ENCODE measurements at regions not wholly inside any gene's neighbourhood (a gene's known extent, or its start where the extent isn't known, plus 50 kb on each side); places are given as distances from the start of the nearest gene placed in this dataset.

GRCh38 chr5:23648656-23649055, 141.2 kb downstream of the PRDM9 start:
- CTCF ChIA-PET, result no interaction called here
- no peak for DNase-seq
- POLR2A ChIA-PET, result no interaction called here
- Mint-ChIP-seq H3K27me3 (no peaks in the 10 kb centered on the region), H3K27ac (no peak overlapping the region), H3K4me3 (no peak overlapping the region), H3K36me3 (no peaks in the 10 kb centered on the region), H3K4me1 (ENCODE audit: low read depth) (no peaks in the 10 kb centered on the region), H3K9me3 (peaks cover 17% of the 10 kb centered on the region)
- intact Hi-C loops (cut with micrococcal nuclease), result no loop called here

- POLR2A ChIA-PET, result no interaction called here
- H3K36me3 Mint-ChIP-seq, result no peaks in the 10 kb centered on the region
- CTCF ChIA-PET, result no interaction called here
- DNase-seq, result no peak
- H3K4me1 Mint-ChIP-seq (ENCODE audit: low read depth), result no peaks in the 10 kb centered on the region
- H3K27me3 Mint-ChIP-seq, result no peaks in the 10 kb centered on the region
- no peak overlapping the region for H3K4me3 Mint-ChIP-seq
- peaks cover 17% of the 10 kb centered on the region for H3K9me3 Mint-ChIP-seq
- H3K27ac Mint-ChIP-seq, result no peak overlapping the region
- intact Hi-C loops (cut with micrococcal nuclease), result no loop called here
Observed at GRCh38 chr5:23649594-23649993, 142.2 kb downstream of the PRDM9 start.

DNA sequence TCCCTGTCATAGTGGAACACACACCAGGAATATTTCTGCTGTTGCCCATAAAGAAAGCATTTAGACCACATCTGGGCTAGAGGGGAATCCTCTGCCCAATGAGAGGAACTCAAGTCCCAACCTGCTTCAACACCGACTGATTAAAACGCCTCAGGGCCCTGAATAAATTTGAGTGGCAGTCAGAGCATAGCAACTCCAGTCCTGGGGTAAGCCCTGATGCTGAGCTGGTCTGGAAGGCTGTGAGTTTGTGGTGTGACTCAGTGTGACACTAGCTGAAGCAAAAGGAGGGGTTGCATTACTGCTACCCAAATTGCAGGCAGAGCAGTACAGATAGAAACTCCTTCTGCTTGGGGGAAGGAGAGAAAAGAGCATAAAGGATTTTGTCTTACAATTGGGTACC, 148.3 kb downstream of the PRDM9 start:
- Mint-ChIP-seq H3K27ac (no peak overlapping the region), H3K4me1 (ENCODE audit: low read depth) (no peaks in the 10 kb centered on the region), H3K27me3 (no peaks in the 10 kb centered on the region), H3K36me3 (no peaks in the 10 kb centered on the region), H3K4me3 (no peak overlapping the region), H3K9me3 (peaks cover 13% of the 10 kb centered on the region)
- POLR2A ChIA-PET, result no interaction called here
- no peak for DNase-seq
- CTCF ChIA-PET, result no interaction called here
- intact Hi-C loops (cut with micrococcal nuclease), result no loop called here

- Mint-ChIP-seq H3K4me3 (no peak overlapping the region), H3K36me3 (no peaks in the 10 kb centered on the region), H3K9me3 (peaks cover 14% of the 10 kb centered on the region), H3K27me3 (no peaks in the 10 kb centered on the region), H3K4me1 (ENCODE audit: low read depth) (no peaks in the 10 kb centered on the region), H3K27ac (no peak overlapping the region)
- CTCF ChIA-PET, result no interaction called here
- DNase-seq, result no peak
- intact Hi-C loops (cut with micrococcal nuclease), result no loop called here
- POLR2A ChIA-PET, result no interaction called here
Observed at GRCh38 chr5:23675456-23675855, 168.0 kb downstream of the PRDM9 start.

GRCh38 chr5:23677996-23678395, 170.6 kb downstream of the PRDM9 start:
- no peaks in the 10 kb centered on the region for H3K4me1 Mint-ChIP-seq (ENCODE audit: low read depth)
- POLR2A ChIA-PET, result no interaction called here
- no peak for DNase-seq
- H3K36me3 Mint-ChIP-seq, result no peaks in the 10 kb centered on the region
- H3K27me3 Mint-ChIP-seq, result no peaks in the 10 kb centered on the region
- intact Hi-C loops (cut with micrococcal nuclease), result no loop called here
- H3K27ac Mint-ChIP-seq, result no peak overlapping the region
- H3K9me3 Mint-ChIP-seq, result peaks cover 11% of the 10 kb centered on the region
- no peak overlapping the region for H3K4me3 Mint-ChIP-seq
- CTCF ChIA-PET, result no interaction called here

DNA sequence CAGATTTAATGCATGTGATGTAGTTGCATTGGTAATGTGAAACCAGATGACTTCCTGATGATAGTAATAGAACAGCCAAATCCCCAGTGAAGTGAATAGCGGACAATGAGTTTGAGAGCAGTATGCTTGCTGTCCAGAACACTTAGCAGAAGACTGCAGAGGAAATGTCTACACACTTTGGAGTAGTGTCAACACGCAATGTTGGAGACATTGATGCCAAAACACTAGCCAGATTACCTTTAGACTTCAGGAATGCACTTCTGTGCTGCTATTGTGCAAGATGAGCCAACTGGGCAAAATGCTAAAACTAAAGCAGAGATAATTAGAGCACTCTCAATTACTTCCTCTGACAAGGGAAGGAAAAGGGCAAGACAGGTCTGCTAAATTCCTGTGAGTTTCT, 176.7 kb downstream of the PRDM9 start:
- POLR2A ChIA-PET, result no interaction called here
- H3K9me3 Mint-ChIP-seq, result peaks cover 16% of the 10 kb centered on the region
- intact Hi-C loops (cut with micrococcal nuclease), result no loop called here
- no peak for DNase-seq
- H3K4me1 Mint-ChIP-seq (ENCODE audit: low read depth), result no peaks in the 10 kb centered on the region
- H3K36me3 Mint-ChIP-seq, result no peaks in the 10 kb centered on the region
- H3K27me3 Mint-ChIP-seq, result no peaks in the 10 kb centered on the region
- CTCF ChIA-PET, result no interaction called here
- no peak overlapping the region for H3K27ac Mint-ChIP-seq
- no peak overlapping the region for H3K4me3 Mint-ChIP-seq

- Mint-ChIP-seq H3K4me3 (no peak overlapping the region), H3K27ac (no peak overlapping the region), H3K27me3 (no peaks in the 10 kb centered on the region), H3K36me3 (no peaks in the 10 kb centered on the region), H3K4me1 (ENCODE audit: low read depth) (no peaks in the 10 kb centered on the region), H3K9me3 (peaks cover 10% of the 10 kb centered on the region)
- ChIA-PET POLR2A (no interaction called here), CTCF (no interaction called here)
- no peak for DNase-seq
- intact Hi-C loops (cut with micrococcal nuclease), result no loop called here
Observed at GRCh38 chr5:23703940-23704855, 196.8 kb downstream of the PRDM9 start.

DNA sequence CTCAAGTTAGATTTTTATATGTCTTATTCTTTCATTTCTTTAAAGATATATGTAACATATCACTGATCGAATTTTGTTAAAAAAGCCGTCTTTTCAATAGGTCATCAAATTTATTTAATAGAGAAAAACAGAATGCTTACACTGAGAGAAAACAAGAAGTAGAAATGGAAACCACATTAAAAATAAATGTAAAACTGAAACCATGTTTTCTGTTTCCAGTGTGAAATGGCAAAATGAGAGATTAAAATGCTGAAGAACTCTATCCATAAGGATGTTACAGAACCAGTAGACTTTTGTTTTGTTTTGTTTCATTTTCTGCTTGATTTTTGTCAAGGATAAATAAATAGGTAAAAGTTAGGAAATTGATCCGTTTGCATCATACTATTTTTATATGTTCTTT, 210.1 kb downstream of the PRDM9 start:
- Mint-ChIP-seq H3K27ac (no peak overlapping the region), H3K4me1 (ENCODE audit: low read depth) (no peaks in the 10 kb centered on the region), H3K36me3 (no peaks in the 10 kb centered on the region), H3K27me3 (no peaks in the 10 kb centered on the region), H3K9me3 (peaks cover 28% of the 10 kb centered on the region), H3K4me3 (no peak overlapping the region)
- POLR2A ChIA-PET, result no interaction called here
- intact Hi-C loops (cut with micrococcal nuclease), result no loop called here
- DNase-seq, result no peak
- CTCF ChIA-PET, result no interaction called here

- no peaks in the 10 kb centered on the region for H3K4me1 Mint-ChIP-seq (ENCODE audit: low read depth)
- ChIA-PET POLR2A (no interaction called here), CTCF (no interaction called here)
- H3K4me3 Mint-ChIP-seq, result no peak overlapping the region
- no peak overlapping the region for H3K27ac Mint-ChIP-seq
- H3K9me3 Mint-ChIP-seq, result peaks cover 22% of the 10 kb centered on the region
- H3K36me3 Mint-ChIP-seq, result no peaks in the 10 kb centered on the region
- no peak for DNase-seq
- no peaks in the 10 kb centered on the region for H3K27me3 Mint-ChIP-seq
- intact Hi-C loops (cut with micrococcal nuclease), result no loop called here
Observed at GRCh38 chr5:23718564-23718963, 211.2 kb downstream of the PRDM9 start.

- intact Hi-C loops (cut with micrococcal nuclease), result no loop called here
- Mint-ChIP-seq H3K27ac (no peak overlapping the region), H3K4me1 (ENCODE audit: low read depth) (no peaks in the 10 kb centered on the region), H3K9me3 (peaks cover 9% of the 10 kb centered on the region), H3K27me3 (no peaks in the 10 kb centered on the region), H3K4me3 (no peak overlapping the region), H3K36me3 (no peaks in the 10 kb centered on the region)
- no peak for DNase-seq
- ChIA-PET POLR2A (no interaction called here), CTCF (no interaction called here)
Observed at GRCh38 chr5:23721336-23721735, 213.9 kb downstream of the PRDM9 start.

DNA sequence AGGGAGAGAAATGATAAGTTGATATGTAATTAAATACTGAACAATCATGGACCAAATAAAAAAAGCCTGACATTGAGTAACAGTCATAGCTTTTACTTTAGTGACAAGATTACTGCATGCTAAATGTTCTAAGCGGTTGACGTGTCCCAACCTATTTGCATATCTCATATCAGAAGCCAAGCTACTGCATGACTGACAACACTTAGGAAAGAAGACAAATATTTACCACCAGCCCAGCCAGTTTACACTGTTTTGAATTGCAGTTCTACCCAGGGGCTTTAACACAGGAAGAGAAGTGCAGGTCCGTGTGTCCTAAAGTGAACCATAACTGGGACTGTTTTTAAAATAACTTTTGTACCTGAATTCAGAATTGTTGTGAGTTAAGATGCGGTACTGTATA, 219.9 kb downstream of the PRDM9 start:
- H3K36me3 Mint-ChIP-seq, result no peaks in the 10 kb centered on the region
- CTCF ChIA-PET, result no interaction called here
- intact Hi-C loops (cut with micrococcal nuclease), result no loop called here

DNA sequence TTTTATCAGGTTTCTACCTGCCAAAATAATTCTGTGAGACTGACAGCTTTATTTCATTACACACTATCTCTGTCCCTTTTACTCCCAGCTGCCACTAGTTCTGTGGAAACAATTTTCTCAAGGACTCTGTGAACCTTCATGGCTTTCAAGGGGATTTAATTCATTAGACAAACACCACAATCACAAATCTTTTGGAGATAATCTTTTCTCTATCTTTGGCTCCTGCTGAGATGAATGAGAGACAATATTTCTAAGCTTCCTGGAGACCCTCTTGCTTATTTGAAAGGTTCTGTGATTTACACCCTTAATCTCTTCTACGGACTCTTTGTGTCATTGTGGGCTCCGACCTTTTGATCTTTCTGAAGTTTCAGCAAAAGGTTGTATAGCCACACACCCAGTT, 222.6 kb downstream of the PRDM9 start:
- H3K27ac Mint-ChIP-seq, result no peak overlapping the region
- no peak overlapping the region for H3K4me3 Mint-ChIP-seq
- POLR2A ChIA-PET, result no interaction called here
- no peaks in the 10 kb centered on the region for H3K36me3 Mint-ChIP-seq
- intact Hi-C loops (cut with micrococcal nuclease), result no loop called here
- H3K27me3 Mint-ChIP-seq, result no peaks in the 10 kb centered on the region
- no peaks in the 10 kb centered on the region for H3K4me1 Mint-ChIP-seq (ENCODE audit: low read depth)
- peaks cover 24% of the 10 kb centered on the region for H3K9me3 Mint-ChIP-seq
- no peak for DNase-seq
- CTCF ChIA-PET, result no interaction called here

More for the DNA sequence above, 219.9 kb downstream of the PRDM9 start:
- H3K4me1 Mint-ChIP-seq (ENCODE audit: low read depth), result no peaks in the 10 kb centered on the region
- no peak overlapping the region for H3K4me3 Mint-ChIP-seq
- no peaks in the 10 kb centered on the region for H3K27me3 Mint-ChIP-seq
- no peak overlapping the region for H3K27ac Mint-ChIP-seq
- no peak for DNase-seq
- H3K9me3 Mint-ChIP-seq, result peaks cover 17% of the 10 kb centered on the region
- POLR2A ChIA-PET, result no interaction called here

- no peak overlapping the region for H3K27ac Mint-ChIP-seq
- H3K36me3 Mint-ChIP-seq, result no peaks in the 10 kb centered on the region
- ChIA-PET CTCF (no interaction called here), POLR2A (no interaction called here)
- intact Hi-C loops (cut with micrococcal nuclease), result no loop called here
- no peak overlapping the region for H3K4me3 Mint-ChIP-seq
- no peaks in the 10 kb centered on the region for H3K27me3 Mint-ChIP-seq
- H3K4me1 Mint-ChIP-seq (ENCODE audit: low read depth), result no peaks in the 10 kb centered on the region
- H3K9me3 Mint-ChIP-seq, result peaks cover 3% of the 10 kb centered on the region
- DNase-seq, result no peak
Observed at GRCh38 chr5:23740029-23740428, 232.6 kb downstream of the PRDM9 start.

All from activated CD4-positive, alpha-beta memory T cell treated with anti-CD3 and anti-CD28 coated beads for 36 hours (primary cell).